ENCODE measurements at regions not wholly inside any gene's neighbourhood (a gene's known extent, or its start where the extent isn't known, plus 50 kb on each side); places are given as distances from the start of the nearest gene placed in this dataset.

DNA sequence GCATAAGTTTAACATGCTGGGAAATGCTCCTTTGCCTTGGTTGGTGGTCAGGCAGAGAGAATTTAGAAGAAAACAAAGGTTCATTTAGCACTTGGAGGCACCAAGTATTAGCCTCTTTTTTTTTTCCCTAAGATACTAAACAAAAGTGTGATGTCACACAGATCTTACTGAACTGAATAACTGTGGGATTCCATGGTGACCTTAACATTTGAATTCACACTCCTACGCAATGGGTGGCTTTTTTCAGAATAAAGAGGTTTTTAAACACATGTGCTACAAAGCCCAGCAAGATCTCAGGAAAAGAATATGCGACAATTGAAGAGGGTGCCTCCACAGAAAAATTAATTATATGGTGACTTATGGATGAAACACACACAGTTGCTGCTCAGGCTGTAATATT lies 133.4 kb upstream of the ABCB5 start (continued):
- TF ChIP-seq NONO (IDR thresholded peaks at IDR 0.05; ENCODE audit: low read depth in 2 of 2, low read length in 1 of 2) (no peak), ETV6 (IDR thresholded peaks at IDR 0.05; ENCODE audit: borderline replicate concordance in 1 of 2, low read depth in 2 of 2, low read length in 1 of 2) (no peak), ETV6 (CRISPR knock-in tag; IDR thresholded peaks at IDR 0.05; ENCODE audit: borderline replicate concordance) (no peak), SMARCA4 (IDR thresholded peaks at IDR 0.05) (no peak), PHTF2 (CRISPR knock-in tag; IDR thresholded peaks at IDR 0.05) (no peak), ZNF79 (CRISPR knock-in tag; IDR thresholded peaks at IDR 0.05; ENCODE audit: low read depth) (no peak), FOXJ3 (CRISPR knock-in tag; IDR thresholded peaks at IDR 0.05) (no peak), RAD51 (IDR thresholded peaks at IDR 0.05; ENCODE audit: borderline replicate concordance, low read depth) (no peak), ZNF778 (CRISPR knock-in tag; IDR thresholded peaks at IDR 0.05) (no peak), RBM22 (IDR thresholded peaks at IDR 0.05; ENCODE audit: low read depth, low read length, poor library complexity, severe bottlenecking) (no peak)
- TF ChIP-seq, protein P1, sequence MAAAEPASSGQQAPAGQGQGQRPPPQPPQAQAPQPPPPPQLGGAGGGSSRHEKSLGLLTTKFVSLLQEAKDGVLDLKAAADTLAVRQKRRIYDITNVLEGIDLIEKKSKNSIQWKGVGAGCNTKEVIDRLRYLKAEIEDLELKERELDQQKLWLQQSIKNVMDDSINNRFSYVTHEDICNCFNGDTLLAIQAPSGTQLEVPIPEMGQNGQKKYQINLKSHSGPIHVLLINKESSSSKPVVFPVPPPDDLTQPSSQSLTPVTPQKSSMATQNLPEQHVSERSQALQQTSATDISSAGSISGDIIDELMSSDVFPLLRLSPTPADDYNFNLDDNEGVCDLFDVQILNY (CRISPR knock-in tag; IDR thresholded peaks at IDR 0.05), result no peak
- TF ChIP-seq, protein P2, sequence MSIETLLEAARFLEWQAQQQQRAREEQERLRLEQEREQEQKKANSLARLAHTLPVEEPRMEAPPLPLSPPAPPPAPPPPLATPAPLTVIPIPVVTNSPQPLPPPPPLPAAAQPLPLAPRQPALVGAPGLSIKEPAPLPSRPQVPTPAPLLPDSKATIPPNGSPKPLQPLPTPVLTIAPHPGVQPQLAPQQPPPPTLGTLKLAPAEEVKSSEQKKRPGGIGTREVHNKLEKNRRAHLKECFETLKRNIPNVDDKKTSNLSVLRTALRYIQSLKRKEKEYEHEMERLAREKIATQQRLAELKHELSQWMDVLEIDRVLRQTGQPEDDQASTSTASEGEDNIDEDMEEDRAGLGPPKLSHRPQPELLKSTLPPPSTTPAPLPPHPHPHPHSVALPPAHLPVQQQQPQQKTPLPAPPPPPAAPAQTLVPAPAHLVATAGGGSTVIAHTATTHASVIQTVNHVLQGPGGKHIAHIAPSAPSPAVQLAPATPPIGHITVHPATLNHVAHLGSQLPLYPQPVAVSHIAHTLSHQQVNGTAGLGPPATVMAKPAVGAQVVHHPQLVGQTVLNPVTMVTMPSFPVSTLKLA (conservative IDR thresholded peaks at IDR 0.05), result no peak
